GM21360 (cell line): ENCODE measurements at regions not wholly inside any gene's neighbourhood (a gene's known extent, or its start where the extent isn't known, plus 50 kb on each side); places are given as distances from the start of the nearest gene placed in this dataset.

ENCODE experiments used
- ATAC-seq: cut with Tn5 transposase; IDR thresholded peaks from one replicate; pipeline ENCODE4 v1.9.1; 2021; ENCODE audit warnings: mild to moderate bottlenecking, moderate library complexity; ENCODE audit not compliant: unreplicated experiment

GRCh38 chr5:89255845-89256463, 373.0 kb upstream of the MEF2C start:
- ATAC-seq, result no peak

DNA sequence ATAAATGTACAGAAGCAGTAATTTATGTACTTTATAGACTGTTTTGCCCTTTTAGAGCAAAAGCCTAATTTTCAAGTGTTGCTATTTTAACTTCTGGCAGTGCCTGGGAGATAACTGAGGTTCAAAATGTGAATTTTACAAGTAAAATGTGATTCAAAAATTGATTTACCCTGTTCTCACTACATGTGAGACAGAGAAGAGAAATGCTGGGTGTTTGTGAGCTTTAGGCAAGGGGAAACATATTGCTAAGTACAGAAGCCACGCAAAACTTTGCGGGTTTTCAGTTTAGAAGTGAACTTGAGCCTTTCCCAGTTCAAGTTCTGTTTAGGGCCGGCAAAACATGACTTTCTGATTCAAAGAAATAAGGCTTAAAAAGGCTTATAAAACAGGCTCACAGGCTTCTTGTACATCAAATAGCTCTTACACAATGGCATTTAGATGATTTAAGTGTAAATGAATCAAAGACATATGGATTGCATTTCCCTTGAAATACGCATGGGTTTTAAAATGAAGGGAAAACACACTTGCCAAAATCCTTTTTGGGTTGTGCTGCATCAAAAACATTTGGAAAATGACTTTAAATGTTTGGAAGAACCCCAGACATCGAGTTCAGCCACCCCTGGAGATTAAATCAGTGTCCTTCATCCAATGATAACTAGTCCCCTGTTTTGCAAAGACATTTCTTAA, 370.8 kb upstream of the MEF2C start:
- ATAC-seq, result no peak

DNA sequence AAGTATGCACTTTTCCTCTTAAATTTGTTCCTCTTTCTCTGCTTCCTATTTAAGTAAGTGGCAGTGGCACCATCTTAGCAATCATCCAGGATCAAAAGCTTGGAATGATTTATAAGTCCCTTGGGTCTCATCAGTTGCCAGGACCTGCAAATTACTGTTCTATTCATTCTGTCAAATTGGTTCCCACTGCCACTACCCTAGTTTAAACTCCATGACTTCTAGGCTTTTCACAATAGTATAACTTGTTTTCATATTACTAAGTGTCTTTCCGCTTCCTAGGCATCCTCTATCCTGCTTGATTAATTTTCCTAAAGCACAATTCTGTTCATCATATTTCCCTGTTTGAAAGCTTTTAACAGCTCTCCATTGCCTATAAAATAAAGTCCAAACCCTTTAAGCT, 363.9 kb upstream of the MEF2C start:
- no peak for ATAC-seq

- no peak for ATAC-seq
These were observed 363.3 kb upstream of the MEF2C start for GRCh38 chr5:89246252-89246651.

DNA sequence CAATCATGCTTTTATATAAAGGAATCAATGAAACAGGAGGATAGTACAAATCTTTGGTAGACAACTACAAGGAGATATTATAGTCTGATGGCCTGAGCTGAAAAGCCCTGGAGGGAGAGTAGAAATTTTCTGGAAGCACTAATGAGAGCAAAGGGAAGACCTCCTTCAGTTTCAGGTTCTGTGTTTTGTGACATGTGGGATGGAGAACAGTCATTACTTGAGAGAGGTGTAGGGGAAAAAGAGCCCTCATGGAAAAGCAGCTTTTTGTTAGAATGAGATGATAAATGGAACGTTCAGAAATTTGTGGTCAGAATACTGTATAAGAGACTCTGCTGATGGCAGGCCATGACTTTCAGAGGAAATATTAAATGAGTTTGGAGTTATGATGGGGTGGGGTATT, 360.6 kb upstream of the MEF2C start:
- no peak for ATAC-seq

- ATAC-seq, result no peak
These were observed 358.2 kb upstream of the MEF2C start for GRCh38 chr5:89241186-89241585.

- no peak for ATAC-seq
These were observed 353.9 kb upstream of the MEF2C start for GRCh38 chr5:89236900-89237299.

DNA sequence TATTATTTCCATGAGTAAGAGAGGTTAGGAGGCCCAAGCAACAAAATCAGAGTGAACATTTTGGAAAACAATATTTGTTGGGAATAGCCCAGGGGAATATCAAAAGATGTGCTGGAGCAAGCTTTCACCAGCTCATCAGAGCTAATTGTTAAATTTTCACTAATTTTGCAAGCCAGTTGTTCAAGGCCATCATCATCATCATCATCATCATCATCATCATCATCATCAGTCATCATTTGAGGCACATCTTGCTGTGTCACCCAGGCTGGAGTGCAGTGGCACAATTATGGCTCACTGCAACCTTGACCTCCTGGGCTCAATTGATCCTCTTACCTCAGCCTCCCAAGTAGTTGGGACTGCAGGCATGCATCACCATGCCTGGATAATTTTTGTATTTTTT, 350.5 kb upstream of the MEF2C start:
- ATAC-seq, result no peak

DNA sequence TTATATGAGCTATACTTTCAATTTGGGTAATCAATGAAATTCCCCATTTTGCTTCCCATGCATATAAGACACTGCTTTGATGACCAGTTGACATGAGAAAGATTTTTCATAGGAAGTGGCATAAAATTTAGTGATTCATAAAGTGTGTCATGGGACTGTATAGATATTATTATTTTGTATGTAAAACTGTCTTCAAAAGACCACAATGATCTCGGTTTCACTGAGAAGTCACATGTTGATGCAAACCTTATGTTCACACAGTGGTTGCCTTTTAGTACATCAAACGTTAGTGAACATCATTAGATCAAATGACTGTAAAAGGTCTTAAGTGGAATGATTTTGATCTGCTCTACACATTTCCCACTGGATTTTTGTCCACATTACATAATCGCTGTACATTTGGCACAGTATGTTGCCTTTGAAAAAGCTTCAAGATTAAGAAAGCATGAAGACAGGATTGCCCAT, 349.2 kb upstream of the MEF2C start:
- ATAC-seq, result peak; percentile 93

- no peak for ATAC-seq
These were observed 347.2 kb upstream of the MEF2C start for GRCh38 chr5:89230178-89230577.

- no peak for ATAC-seq
These were observed 346.5 kb upstream of the MEF2C start for GRCh38 chr5:89229331-89230070.

- ATAC-seq, result no peak
These were observed 345.4 kb upstream of the MEF2C start for GRCh38 chr5:89228355-89228754.

- no peak for ATAC-seq
These were observed 335.4 kb upstream of the MEF2C start for GRCh38 chr5:89218364-89218763.

DNA sequence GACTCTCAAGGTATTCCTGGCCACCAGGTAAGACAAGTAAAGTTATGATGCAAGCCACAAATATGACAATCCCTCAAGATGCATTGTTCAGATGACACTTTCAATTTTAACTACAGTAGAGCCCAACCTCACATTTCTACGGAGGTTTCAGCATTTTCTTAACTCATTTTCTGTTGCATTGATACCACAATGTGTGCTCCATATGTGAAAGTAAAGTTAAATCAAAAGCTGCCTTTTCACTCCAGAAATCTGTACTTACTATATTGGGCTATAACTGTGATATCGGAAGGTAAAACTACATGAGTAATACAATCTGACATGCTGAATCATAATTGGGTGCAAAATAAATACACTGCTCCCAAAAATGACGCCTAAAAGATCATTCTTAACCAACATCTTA, 333.6 kb upstream of the MEF2C start:
- no peak for ATAC-seq

GRCh38 chr5:89213573-89213972, 330.6 kb upstream of the MEF2C start:
- ATAC-seq, result no peak

- no peak for ATAC-seq
These were observed 328.9 kb upstream of the MEF2C start for GRCh38 chr5:89211836-89212235.

GRCh38 chr5:89208811-89209210, 325.8 kb upstream of the MEF2C start:
- ATAC-seq, result no peak

DNA sequence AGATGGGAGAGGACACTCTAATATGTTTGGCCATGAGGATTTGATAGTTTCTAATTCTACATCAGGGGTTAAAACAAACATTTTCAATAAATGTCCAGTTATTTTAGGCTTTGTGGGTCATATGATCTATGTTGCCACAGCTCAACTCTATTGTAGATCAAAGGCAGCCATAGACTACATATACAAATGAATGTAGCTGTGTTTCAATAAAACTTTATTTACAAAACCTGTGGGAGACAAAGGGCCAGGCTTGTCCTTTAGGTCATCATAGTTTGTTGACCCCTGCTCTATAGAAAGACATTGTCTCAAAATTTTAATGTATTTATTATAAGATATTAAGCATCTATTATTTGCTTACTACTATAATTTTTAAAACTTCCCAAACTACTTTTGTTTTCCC, 325.4 kb upstream of the MEF2C start:
- ATAC-seq, result no peak

DNA sequence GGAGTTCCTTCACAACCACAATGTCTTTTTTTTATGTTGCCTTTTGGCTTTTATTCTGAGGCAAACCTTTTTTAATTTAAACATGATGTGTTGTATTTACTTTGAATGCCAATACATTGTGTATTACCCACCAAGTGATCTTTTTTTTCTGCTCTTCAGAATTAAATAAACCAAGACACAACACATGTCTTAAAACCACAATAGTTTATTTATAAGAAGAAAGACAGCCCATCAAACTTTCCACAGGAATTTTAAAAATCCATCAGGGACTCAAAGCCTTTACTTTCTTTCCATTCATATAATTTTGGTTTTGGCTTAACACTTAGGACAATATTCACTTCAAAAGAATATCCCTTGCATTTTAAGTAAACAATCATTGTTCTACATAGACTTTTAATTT, 321.8 kb upstream of the MEF2C start:
- no peak for ATAC-seq

GRCh38 chr5:89203611-89204010, 320.6 kb upstream of the MEF2C start:
- no peak for ATAC-seq

DNA sequence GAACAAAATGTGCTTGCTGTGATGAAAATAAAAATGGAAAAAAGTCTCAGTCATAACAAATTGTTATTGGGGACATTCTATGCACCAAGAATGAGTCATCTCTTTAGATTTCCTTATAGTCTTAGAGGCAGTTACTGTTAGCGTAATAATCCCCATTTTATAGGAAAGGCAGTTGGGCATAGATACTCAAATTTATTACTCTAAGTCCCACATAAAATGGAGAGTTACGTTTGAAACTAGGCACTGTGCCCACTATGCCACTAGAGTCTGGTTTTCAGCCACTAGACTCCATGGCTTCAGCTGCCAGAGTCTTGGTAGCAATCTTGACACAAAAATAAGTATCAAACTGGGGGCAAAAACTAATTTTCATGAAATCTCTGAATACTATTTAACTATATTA, 317.9 kb upstream of the MEF2C start:
- ATAC-seq, result no peak

GRCh38 chr5:89199306-89199705, 316.3 kb upstream of the MEF2C start:
- ATAC-seq, result no peak
